Medulla oblongata (tissue), 1 donor: ENCODE measurements at regions not wholly inside any gene's neighbourhood (a gene's known extent, or its start where the extent isn't known, plus 50 kb on each side); places are given as distances from the start of the nearest gene placed in this dataset.
A peak's percentile ranks its signal among the peaks of the same experiment; 100 is the strongest.
"Not testable (repeated sequence)": the region's sequence is repeated elsewhere in the genome, so short reads cannot be mapped to it uniquely, and the experiment has no call there.

ENCODE experiments used
- DNase-seq: peaks from one replicate; pipeline ENCODE4 v3.0.0-alpha.2; 2015; ENCODE audit errors: extremely low spot score

DNA sequence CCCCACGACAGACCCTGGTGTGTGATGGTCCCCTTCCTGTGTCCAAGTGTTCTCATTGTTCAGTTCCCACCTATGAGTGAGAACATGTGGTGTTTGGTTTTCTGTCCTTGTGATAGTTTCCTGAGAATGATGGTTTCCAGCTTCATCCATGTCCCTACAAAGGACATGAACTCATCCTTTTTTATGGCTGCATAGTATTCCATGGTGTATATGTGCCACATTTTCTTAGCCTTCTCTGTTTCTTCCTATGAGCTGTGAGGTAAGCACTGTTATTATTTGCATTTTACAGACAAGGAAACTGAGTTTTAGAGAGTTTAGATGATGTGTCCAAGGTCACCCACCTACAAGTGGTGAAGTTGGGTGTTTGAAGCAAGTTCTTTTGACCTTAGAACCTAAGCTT lies 51.1 kb upstream of the BNC1 start:
- not testable (repeated sequence) for DNase-seq

DNA sequence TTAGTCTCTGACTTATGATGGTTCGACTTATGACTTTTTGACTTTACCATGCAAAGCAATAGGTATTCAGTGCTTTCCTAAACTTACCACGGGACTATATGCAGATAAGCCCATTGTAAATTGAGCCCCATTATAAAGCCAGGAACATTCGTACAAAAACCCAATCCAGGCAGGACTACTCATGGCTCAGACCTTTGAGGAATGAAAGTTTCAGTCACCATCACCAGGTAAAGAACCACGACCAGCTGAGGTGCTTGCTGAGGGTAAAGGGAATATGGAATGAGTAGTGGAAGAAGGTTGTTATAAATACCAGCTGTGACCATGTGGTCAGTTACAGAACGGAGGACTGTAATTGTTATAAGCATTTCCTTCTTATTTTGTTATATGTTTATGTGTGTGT lies 54.9 kb upstream of the BNC1 start:
- DNase-seq: no peak

DNA sequence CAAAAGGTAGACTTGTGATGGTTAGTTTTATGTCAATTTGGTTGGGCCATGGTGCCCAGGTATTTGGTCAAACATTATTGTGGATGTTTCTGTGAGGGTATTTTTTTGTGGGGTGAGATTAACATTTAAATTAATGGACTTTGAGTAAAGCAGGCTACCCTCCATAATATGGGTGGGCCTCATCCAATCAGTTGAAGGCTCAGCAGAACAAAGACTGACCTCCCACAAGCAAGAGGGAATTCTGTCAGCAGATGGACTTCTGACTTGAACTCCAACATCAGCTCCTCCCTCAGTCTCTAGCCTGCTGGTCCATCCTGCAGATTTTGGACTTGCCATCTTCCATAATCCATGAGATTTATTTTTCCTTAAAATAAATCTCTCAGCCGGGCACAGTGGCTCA lies 55.6 kb upstream of the BNC1 start:
- no peak for DNase-seq

DNA sequence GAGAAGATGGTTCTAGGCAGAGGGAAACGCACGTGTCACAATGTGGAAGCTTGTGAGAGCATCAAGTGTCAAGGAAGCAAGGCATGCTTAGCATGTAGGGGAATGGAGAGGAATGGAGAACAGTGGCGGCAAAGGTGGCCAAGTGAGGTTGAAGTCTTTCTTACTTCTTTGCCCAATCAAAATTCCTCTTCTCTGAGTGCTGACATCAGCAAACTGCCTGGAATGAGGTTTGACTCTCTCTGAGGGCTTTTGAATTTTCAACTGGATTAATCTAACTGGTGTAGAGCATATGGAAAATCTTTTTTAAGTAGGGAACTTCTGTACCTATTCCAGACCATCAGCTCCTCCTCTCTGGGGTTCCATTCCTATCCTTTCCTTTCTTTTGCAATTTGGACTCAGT lies 61.9 kb upstream of the BNC1 start:
- no peak for DNase-seq

DNA sequence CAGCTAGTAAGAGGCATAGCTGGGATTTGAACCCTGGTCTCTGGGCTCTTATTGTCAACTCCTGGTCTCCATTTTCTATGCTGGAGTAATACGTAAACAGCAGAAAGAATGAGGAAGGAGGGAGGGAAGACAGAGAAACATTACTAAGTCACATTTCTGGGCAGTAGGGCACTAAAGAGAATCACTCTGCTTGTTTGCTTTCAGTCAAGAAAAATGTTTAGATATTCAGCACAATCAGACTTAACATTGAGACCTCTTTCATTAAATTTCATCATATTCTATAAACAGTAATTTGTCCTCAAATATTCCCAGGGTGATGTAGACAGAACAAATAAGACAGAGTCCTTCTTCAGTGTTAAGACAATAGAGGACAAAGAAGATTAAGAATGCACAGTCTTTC lies 67.7 kb upstream of the BNC1 start:
- DNase-seq: no peak

DNA sequence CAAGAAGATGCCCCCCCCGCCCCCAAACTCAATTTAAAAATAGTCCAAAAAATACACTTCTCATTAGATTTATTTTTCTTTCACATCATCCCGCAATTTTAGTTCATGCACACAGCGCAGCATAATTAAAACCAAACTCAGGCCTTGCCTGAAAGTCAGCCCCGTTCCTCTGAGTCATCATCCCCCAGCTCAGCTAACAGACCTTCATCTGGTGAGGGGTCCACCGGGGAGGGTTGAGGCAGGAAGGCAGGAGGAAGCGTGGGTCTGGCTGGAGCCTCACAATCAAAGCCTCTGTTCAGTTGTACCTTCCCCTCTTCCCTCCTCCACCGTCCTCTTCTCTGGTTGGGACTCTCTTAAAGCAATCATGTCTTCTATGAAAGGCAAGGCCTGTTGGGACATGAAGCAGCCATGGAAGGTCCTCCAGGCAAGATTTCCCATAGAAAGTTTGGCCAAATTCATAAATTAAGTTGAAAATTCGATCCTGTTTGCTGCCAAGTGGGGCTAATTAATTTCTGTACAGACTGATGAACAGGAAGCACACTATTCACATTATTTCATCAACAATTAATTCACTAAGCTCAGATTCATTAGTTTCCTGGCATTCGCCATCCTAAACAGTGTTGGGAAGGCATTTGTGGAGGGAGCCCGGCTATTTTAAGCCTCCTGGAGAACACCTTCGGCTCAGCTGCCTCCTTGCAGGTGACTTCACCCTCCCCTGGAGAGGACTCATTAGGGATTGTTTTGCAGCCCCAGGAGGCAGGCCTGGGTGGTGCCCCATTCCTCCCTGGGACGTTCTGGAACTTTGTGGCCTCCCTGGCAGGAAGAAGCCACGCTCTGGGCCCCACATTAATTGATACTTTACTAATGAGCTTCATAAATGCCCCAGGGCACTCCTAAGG lies 72.3 kb upstream of the BNC1 start:
- no peak for DNase-seq

DNA sequence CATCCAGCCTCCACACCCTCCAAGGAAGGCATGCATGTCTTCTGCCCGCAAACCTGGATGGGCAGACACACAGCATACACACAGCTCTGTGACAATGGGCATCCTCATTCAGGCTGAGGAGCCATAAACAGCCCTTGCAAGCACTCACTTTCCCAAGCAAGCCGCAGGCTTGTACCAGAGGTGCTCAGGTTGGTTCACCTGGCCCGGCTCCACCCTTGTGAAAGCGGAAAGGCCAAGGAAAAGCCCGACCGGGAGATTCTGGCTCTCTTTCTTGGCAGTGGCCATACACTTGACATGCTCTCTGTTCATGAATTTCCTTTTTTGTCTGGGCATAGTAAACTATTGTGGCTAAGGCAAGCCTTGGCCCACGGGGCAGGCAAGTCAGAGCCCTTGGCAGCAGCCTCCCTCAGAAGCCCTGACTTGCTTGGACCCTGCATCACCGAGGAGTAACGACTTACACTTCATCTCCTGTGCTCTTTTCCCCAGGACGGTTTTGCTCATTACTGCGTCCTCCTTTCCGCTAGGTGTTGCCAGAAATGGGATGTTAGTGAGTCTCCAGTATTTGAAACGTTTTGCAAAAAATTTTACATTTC lies 74.6 kb upstream of the BNC1 start:
- DNase-seq: no peak

DNA sequence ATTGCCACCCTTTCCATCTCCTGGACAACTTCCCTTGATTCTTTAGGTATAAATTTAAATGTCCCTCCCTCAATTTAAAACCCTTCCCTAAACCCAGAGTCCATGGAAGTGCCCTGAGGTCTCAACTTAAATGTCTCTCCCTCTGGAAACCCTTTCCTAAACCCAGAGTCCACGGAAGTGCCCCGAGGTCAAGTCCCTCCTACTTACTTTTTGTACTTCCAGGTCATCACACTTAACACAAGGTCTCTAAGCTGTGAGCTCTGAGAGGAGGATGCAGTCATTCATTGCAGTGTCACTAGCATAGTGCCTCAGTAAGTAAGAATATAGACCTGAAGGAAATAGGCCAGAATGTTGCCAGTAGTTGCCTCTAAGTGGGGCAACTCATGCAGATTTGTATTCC lies 78.2 kb upstream of the BNC1 start:
- DNase-seq: no peak

DNA sequence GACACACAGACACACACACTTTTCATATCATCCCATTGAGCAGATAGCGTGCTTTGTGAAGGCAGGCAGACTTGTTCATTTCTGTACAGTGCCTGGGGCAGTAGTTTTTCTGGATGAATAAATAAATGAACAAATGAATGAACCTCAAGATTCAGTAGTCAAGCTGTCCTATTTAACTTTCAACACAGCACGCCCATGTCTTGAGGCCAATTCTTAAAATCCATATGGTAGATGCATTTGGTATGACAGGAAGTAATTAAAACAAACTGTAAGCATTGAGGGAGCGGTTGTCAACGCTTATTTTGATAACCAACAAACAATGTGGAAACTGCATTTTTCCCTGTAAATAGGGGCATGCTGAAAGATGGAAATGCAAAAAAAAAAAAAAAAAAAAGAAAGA lies 80.0 kb upstream of the BNC1 start:
- DNase-seq: no peak

DNA sequence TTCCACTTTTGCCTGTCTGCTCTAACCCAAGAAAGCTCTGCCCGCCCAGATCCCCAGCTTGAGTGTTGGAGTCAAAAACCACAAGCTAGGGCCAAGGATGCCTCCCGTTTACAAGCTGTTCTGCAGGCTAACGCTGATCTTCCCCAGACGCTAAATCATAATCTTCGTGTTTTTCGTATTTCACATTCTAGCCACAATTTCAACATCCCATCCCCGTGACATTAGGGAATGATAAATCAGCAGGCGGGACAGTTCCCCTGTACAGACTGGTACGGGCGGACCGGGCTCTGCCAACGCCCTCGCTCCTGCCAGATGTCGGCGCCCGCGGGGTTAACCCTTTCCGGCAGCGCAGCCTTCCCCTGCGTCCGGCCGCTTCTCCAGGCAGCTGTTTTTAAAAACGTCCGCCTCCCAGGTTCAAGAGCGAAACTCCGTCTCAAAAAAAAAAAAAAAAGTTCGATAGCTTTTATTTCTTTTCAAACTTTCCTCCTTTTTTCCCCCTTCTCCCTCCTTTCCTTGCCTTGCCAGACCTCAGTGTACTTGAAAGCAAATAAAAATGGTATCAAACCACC lies 81.0 kb upstream of the BNC1 start:
- peak; percentile 67 for DNase-seq

DNA sequence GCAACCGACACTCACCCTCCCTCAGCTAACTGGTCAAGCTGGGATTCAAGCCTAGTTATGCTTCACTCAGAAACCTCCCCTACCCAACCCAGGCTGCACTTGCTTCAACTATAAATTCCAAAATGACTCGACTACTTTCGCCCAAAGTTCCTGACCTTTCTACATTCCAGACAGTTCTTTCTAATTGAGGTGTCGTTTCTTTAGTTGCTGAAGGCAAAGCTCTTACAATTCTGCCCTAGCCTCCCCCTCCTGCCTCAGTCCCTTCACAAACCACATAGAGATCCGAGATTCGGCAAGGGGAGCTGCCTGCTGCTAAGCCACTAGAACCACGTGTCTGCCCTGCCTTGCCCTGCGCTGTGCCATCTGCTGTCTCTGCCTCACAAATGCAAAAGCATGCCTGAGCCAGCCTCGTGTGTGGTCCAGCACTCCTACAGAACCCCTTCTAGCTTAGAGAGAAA lies 74.7 kb upstream of the SH3GL3 start:
- DNase-seq: no peak

DNA sequence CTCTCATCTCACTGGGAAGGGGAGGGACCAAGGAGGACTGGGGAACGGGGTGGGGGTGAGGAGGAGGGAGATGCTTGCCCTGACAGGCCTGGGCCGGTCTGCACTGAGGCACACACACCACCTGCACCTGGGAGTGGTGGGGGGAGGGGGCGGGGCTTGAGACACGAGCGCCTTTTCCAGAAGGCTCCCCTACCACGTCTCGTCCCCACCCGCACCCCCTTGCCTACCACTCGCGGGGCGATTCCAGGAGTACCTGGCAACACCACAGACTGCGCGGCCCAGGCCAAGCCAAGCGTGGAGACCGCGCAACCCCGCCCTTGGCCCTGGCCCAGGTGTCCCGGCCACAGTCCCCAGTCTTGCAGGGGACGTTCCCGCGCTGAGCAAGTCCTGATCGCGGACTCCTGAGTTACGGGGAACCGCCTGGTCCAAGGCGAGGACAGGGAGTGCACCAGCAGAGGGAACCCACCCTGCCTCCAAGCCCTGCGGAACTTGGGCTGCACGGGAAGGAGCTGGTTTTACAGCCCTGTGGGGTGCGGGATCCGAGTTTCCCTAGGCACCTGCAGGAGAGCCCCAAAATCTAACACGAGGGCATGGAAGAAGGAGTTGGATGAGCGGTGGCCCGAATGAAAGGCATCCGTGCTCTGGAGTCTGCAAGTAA lies 68.1 kb upstream of the SH3GL3 start:
- no peak for DNase-seq

DNA sequence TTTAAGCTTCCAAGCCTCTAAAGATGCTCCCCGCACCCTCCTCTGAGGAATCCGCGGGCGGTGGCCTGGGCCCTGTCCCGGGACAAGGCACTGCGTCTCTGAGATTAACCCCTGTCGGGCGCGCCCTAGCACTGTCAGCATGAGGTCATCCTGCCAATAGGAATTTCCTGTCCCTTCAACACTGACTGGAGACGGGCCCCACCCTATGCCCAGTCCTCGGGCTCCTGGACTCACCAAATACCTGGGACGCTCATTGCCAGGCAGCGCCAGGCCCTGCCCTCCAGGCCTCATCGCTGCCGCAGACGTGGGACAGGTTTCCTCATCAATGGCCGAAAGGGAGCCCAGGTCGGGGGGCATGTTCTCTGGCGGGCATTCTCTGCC lies 67.6 kb upstream of the SH3GL3 start:
- DNase-seq: no peak

DNA sequence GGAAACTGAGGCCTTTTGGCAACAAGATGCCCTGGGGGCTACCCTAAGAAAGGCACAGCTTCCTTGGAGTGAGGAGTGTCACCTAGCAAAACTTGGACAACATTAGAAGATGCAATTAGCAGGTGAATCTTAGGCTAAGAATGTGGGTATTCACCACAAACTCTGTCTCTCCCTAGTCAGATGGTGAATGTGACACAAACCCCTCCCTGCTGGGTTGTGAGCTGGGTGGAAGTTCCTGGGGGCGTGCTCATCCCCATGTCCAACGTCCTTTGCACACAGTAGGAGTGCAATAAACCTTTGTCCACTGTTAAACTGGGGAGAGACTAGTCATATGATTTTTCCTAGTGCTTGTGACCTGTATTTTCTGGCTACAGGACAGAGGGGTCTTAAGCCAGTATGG lies 67.1 kb upstream of the SH3GL3 start:
- no peak for DNase-seq

DNA sequence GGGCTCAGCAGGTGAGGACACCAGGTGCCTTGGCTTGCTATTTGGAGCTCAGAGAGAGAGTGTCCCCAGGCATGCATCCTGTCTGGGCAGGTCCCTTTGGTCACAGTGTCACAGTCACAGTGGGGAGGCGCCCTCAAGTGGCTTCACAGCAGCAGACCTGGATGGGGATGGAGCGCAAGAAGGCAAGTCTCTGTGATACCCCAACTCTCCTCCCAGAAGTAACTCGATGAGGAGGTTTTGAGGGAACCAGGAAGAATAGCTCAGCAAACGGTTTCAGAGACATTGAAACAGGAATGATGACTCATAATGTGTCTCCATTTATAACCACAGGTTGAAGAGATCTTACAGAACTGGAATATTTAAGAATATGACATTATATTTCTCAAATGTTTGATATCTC lies 66.5 kb upstream of the SH3GL3 start:
- DNase-seq: peak; percentile 50

DNA sequence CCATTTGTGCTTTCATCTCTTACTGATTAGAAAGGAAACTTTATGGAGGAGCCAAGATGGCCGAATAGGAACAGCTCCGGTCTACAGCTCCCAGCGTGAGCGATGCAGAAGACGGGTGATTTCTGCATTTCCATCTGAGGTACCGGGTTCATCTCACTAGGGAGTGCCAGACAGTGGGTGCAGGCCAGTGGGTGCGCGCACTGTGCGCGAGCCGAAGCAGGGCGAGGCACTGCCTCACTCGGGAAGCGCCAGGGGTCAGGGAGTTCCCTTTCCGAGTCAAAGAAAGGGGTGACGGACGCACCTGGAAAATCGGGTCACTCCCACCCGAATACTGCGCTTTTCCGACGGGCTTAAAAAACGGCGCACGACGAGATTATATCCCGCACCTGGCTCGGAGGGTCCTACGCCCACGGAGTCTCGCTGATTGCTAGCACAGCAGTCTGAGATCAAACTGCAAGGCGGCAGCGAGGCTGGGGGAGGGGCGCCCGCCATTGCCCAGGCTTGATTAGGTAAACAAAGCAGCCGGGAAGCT lies 63.5 kb upstream of the SH3GL3 start:
- not testable (repeated sequence) for DNase-seq

DNA sequence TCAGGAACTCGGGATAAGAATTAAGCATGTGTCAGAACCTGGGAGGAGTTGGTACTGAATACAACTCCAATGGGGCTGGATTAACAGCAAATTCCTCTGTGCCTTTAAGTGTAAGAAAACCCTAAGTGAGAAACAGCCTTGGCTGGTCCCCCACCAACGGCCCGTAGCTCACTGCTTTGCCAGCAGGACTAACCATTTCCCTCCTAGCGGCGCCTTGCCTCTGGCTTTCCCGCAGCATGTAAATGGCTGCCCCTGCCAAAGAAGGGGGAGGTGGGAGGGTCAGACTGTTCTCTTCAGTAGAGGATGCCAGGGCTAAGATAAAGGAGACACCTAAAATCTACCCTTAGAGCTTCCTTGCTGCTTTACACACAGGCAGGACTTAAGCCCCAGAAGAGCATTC lies 51.0 kb upstream of the SH3GL3 start:
- no peak for DNase-seq
